Upper lobe of left lung (tissue), 4 donors: ENCODE measurements at regions not wholly inside any gene's neighbourhood (a gene's known extent, or its start where the extent isn't known, plus 50 kb on each side); places are given as distances from the start of the nearest gene placed in this dataset.

Source experiments
- EP300 ChIP-seq, 4 donors: sonication (generic); formaldehyde crosslinking; IDR thresholded peaks; one replicate each; pipeline ENCODE4 v1.5.1; 2017; ENCODE audit warnings: antibody characterized with exemption in 4 of 4, control low read depth in 2 of 4
- POLR2AphosphoS5 ChIP-seq, 2 donors: sonication (generic); formaldehyde crosslinking; IDR thresholded peaks; one replicate each; pipeline ENCODE4 v1.5.1; 2017; ENCODE audit warnings: antibody characterized with exemption in 2 of 2
- TF ChIP-seq, protein P1 (sequence below), 6 experiments: fragments of 450-650 bp in 4 of 6; fragments of 200-600 bp in 2 of 6; sonication (generic) in 2 of 6; IDR thresholded peaks; one replicate each; pipeline ENCODE4 v1.5.1; 2016 to 2019; ENCODE audit warnings: antibody characterized with exemption in 6 of 6

DNA sequence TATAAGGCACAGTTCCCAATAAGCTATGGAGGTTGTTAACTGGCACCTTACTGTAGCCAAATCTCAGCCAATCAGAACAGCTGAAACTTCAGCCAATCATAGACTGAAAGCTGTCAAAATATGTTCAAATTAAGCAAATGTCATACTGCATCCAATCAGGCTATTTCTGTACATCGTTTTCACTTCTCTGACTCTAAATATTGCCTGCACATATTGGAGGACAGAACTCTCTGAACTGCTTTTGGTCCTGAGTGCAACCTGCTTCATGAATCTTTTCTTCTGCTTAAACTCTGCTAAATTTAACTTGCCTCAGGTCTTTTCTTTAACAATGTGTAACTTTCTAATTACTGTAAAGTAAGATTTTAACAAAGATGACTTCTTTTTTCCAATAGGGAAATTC lies 1198.9 kb upstream of the PCDH7 start:
- TF ChIP-seq, protein P1, sequence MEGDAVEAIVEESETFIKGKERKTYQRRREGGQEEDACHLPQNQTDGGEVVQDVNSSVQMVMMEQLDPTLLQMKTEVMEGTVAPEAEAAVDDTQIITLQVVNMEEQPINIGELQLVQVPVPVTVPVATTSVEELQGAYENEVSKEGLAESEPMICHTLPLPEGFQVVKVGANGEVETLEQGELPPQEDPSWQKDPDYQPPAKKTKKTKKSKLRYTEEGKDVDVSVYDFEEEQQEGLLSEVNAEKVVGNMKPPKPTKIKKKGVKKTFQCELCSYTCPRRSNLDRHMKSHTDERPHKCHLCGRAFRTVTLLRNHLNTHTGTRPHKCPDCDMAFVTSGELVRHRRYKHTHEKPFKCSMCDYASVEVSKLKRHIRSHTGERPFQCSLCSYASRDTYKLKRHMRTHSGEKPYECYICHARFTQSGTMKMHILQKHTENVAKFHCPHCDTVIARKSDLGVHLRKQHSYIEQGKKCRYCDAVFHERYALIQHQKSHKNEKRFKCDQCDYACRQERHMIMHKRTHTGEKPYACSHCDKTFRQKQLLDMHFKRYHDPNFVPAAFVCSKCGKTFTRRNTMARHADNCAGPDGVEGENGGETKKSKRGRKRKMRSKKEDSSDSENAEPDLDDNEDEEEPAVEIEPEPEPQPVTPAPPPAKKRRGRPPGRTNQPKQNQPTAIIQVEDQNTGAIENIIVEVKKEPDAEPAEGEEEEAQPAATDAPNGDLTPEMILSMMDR (IDR thresholded peaks at IDR 0.05), result no peak
- TF ChIP-seq EP300 (IDR thresholded peaks at IDR 0.05), result no peak
- TF ChIP-seq POLR2AphosphoS5 (IDR thresholded peaks at IDR 0.05), result no peak
